ENCODE measurements at regions not wholly inside any gene's neighbourhood (a gene's known extent, or its start where the extent isn't known, plus 50 kb on each side); places are given as distances from the start of the nearest gene placed in this dataset.

DNA sequence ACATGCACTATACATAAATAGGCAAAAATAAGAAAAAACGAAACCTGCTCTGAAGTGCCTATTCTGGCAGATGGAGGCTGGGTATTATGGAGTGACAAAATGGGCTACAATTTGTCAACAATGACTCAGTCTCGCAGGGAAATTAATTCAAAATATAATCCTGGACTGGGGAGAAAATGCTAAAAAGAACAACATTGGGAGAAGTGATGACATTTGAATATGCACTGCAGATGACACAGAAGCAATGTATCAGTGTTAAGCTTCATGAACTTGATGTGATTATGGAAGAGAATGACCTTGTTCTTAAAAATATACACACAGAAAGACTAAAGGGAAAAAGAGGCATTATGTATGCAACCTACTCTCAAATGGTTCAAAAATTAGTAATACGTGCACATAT, 74.8 kb upstream of the PSMD7 start:
- TF ChIP-seq, protein P1, sequence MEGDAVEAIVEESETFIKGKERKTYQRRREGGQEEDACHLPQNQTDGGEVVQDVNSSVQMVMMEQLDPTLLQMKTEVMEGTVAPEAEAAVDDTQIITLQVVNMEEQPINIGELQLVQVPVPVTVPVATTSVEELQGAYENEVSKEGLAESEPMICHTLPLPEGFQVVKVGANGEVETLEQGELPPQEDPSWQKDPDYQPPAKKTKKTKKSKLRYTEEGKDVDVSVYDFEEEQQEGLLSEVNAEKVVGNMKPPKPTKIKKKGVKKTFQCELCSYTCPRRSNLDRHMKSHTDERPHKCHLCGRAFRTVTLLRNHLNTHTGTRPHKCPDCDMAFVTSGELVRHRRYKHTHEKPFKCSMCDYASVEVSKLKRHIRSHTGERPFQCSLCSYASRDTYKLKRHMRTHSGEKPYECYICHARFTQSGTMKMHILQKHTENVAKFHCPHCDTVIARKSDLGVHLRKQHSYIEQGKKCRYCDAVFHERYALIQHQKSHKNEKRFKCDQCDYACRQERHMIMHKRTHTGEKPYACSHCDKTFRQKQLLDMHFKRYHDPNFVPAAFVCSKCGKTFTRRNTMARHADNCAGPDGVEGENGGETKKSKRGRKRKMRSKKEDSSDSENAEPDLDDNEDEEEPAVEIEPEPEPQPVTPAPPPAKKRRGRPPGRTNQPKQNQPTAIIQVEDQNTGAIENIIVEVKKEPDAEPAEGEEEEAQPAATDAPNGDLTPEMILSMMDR (IDR thresholded peaks at IDR 0.05; ENCODE audit: poor library complexity) = no peak
- no peak for TF ChIP-seq EZH2 (IDR thresholded peaks at IDR 0.05; ENCODE audit: borderline replicate concordance)
